AG04450 (cell line): ENCODE measurements at regions not wholly inside any gene's neighbourhood (a gene's known extent, or its start where the extent isn't known, plus 50 kb on each side); places are given as distances from the start of the nearest gene placed in this dataset.

Experiments used
- CTCF ChIA-PET: fragments of 300-600, 350-600 bp; formaldehyde crosslinking; extraction: SDS; loops from one replicate; lab custom pipeline; 2022; ENCODE audit warnings: antibody characterized with exemption, inconsistent platforms; lab: Charles Lee
- POLR2A ChIA-PET: fragments of 350-600 bp; formaldehyde crosslinking; extraction: SDS; loops from one replicate; lab custom pipeline; 2021; ENCODE audit warnings: antibody characterized with exemption, inconsistent platforms; lab: Yijun Ruan, JAX
- DNase-seq: peaks from one replicate; pipeline ENCODE4 v3.0.0-alpha.2; 2011; ENCODE audit warnings: low read depth, low spot score
- H3K27ac ChIP-seq: one replicate; pipeline ENCODE4 v1.5.1; 2012; ENCODE audit warnings: low read depth, low read length, control low read depth
- H3K27me3 ChIP-seq: one replicate; pipeline ENCODE4 v1.6.0; 2012; ENCODE audit warnings: low read length; ENCODE audit not compliant: control insufficient read depth, insufficient read depth
- H3K4me3 ChIP-seq: 2 replicates; pipeline ENCODE4 v1.5.1; 2011; ENCODE audit warnings: mild to moderate bottlenecking, low read depth, low read length, control low read depth
- H3K9me3 ChIP-seq: 2 replicates; pipeline ENCODE4 v1.5.1; 2012; ENCODE audit warnings: low read length; ENCODE audit not compliant: control insufficient read depth, insufficient read depth
- CTCF ChIP-seq: IDR thresholded peaks from 2 replicates; pipeline ENCODE4 v1.5.1; 2011; ENCODE audit warnings: low read depth, low read length, control low read depth, inconsistent platforms

GRCh38 chr2:145802133-145802532 is 1282.2 kb upstream of the ZEB2 start:
- Histone ChIP-seq H3K9me3 (no peaks in the 10 kb centered on the region), H3K27me3 (no peaks in the 10 kb centered on the region), H3K4me3 (no peak overlapping the region), H3K27ac (no peak overlapping the region)
- ChIA-PET POLR2A (no interaction called here), CTCF (no interaction called here)
- no peak for DNase-seq
- no peak for TF ChIP-seq CTCF

GRCh38 chr2:145801210-145801609 is 1281.3 kb upstream of the ZEB2 start:
- ChIA-PET POLR2A (no interaction called here), CTCF (no interaction called here)
- no peaks in the 10 kb centered on the region for H3K27me3 ChIP-seq
- TF ChIP-seq CTCF: no peak
- no peaks in the 10 kb centered on the region for H3K9me3 ChIP-seq
- no peak for DNase-seq
- no peak overlapping the region for H3K4me3 ChIP-seq
- H3K27ac ChIP-seq: no peak overlapping the region

GRCh38 chr2:145800151-145801091 is 1280.5 kb upstream of the ZEB2 start:
- TF ChIP-seq CTCF: no peak
- no peak for DNase-seq
- no peaks in the 10 kb centered on the region for H3K27me3 ChIP-seq
- ChIA-PET CTCF (no interaction called here), POLR2A (no interaction called here)
- no peak overlapping the region for H3K27ac ChIP-seq
- H3K4me3 ChIP-seq: no peak overlapping the region
- no peaks in the 10 kb centered on the region for H3K9me3 ChIP-seq

- TF ChIP-seq CTCF: no peak
- no peak overlapping the region for H3K27ac ChIP-seq
- CTCF ChIA-PET: no interaction called here
- no peak for DNase-seq
- no peak overlapping the region for H3K4me3 ChIP-seq
- no peaks in the 10 kb centered on the region for H3K9me3 ChIP-seq
- H3K27me3 ChIP-seq: no peaks in the 10 kb centered on the region
- POLR2A ChIA-PET: no interaction called here
These were observed 1279.7 kb upstream of the ZEB2 start for GRCh38 chr2:145799595-145800108.

- DNase-seq: no peak
- Histone ChIP-seq H3K9me3 (no peaks in the 10 kb centered on the region), H3K27ac (no peak overlapping the region), H3K27me3 (no peaks in the 10 kb centered on the region), H3K4me3 (no peak overlapping the region)
- ChIA-PET POLR2A (no interaction called here), CTCF (no interaction called here)
- no peak for TF ChIP-seq CTCF
These were observed 1278.5 kb upstream of the ZEB2 start for GRCh38 chr2:145798419-145798818.
